ENCODE measurements at regions not wholly inside any gene's neighbourhood (a gene's known extent, or its start where the extent isn't known, plus 50 kb on each side); places are given as distances from the start of the nearest gene placed in this dataset.

GRCh38 chr19:30084390-30084819, 142.4 kb downstream of the URI1 start:
- no peak overlapping the region for H3K4me2 ChIP-seq (ENCODE audit: low read length)
- H3K9ac ChIP-seq (ENCODE audit: low read depth, low read length), result no peak overlapping the region
- no peaks in the 10 kb centered on the region for H3K36me3 ChIP-seq (ENCODE audit: insufficient read depth, low read length)
- no peaks in the 10 kb centered on the region for H3K4me1 ChIP-seq (ENCODE audit: control insufficient read depth, insufficient read depth, low read length)
- H3K27me3 ChIP-seq (ENCODE audit: control insufficient read depth, insufficient read depth, low read length), result no peaks in the 10 kb centered on the region
- no peak overlapping the region for H3K4me3 ChIP-seq (ENCODE audit: low read length)
- H3K9me3 ChIP-seq (replicated peaks; ENCODE audit: low read length), result no peaks in the 10 kb centered on the region

- Histone ChIP-seq H3K4me3 (ENCODE audit: low read length) (no peak overlapping the region), H3K9ac (ENCODE audit: low read depth, low read length) (no peak overlapping the region), H3K4me2 (ENCODE audit: low read length) (no peak overlapping the region), H3K36me3 (ENCODE audit: insufficient read depth, low read length) (no peaks in the 10 kb centered on the region), H3K9me3 (replicated peaks; ENCODE audit: low read length) (no peaks in the 10 kb centered on the region), H3K4me1 (ENCODE audit: control insufficient read depth, insufficient read depth, low read length) (no peaks in the 10 kb centered on the region), H3K27me3 (ENCODE audit: control insufficient read depth, insufficient read depth, low read length) (no peaks in the 10 kb centered on the region)
Measured at GRCh38 chr19:30085394-30085793, 143.4 kb downstream of the URI1 start.

GRCh38 chr19:30086220-30086619, 144.2 kb downstream of the URI1 start:
- Histone ChIP-seq H3K36me3 (ENCODE audit: insufficient read depth, low read length) (no peaks in the 10 kb centered on the region), H3K4me3 (ENCODE audit: low read length) (no peak overlapping the region), H3K4me1 (ENCODE audit: control insufficient read depth, insufficient read depth, low read length) (no peaks in the 10 kb centered on the region), H3K9me3 (replicated peaks; ENCODE audit: low read length) (no peaks in the 10 kb centered on the region), H3K9ac (ENCODE audit: low read depth, low read length) (no peak overlapping the region), H3K4me2 (ENCODE audit: low read length) (no peak overlapping the region), H3K27me3 (ENCODE audit: control insufficient read depth, insufficient read depth, low read length) (no peaks in the 10 kb centered on the region)

GRCh38 chr19:30086916-30087315, 144.9 kb downstream of the URI1 start:
- Histone ChIP-seq H3K4me2 (ENCODE audit: low read length) (no peak overlapping the region), H3K4me3 (ENCODE audit: low read length) (no peak overlapping the region), H3K27me3 (ENCODE audit: control insufficient read depth, insufficient read depth, low read length) (no peaks in the 10 kb centered on the region)

GRCh38 chr19:30087381-30088138, 145.5 kb downstream of the URI1 start:
- no peaks in the 10 kb centered on the region for H3K27me3 ChIP-seq (ENCODE audit: control insufficient read depth, insufficient read depth, low read length)
- H3K9ac ChIP-seq (ENCODE audit: low read depth, low read length), result no peak overlapping the region
- H3K9me3 ChIP-seq (replicated peaks; ENCODE audit: low read length), result no peaks in the 10 kb centered on the region
- no peak overlapping the region for H3K4me3 ChIP-seq (ENCODE audit: low read length)
- H3K36me3 ChIP-seq (ENCODE audit: insufficient read depth, low read length), result no peaks in the 10 kb centered on the region
- H3K4me1 ChIP-seq (ENCODE audit: control insufficient read depth, insufficient read depth, low read length), result no peaks in the 10 kb centered on the region
- H3K4me2 ChIP-seq (ENCODE audit: low read length), result no peak overlapping the region

More at GRCh38 chr19:30086916-30087315, 144.9 kb downstream of the URI1 start:
- Histone ChIP-seq H3K36me3 (ENCODE audit: insufficient read depth, low read length) (no peaks in the 10 kb centered on the region), H3K4me1 (ENCODE audit: control insufficient read depth, insufficient read depth, low read length) (no peaks in the 10 kb centered on the region), H3K9ac (ENCODE audit: low read depth, low read length) (no peak overlapping the region), H3K9me3 (replicated peaks; ENCODE audit: low read length) (no peaks in the 10 kb centered on the region)

DNA sequence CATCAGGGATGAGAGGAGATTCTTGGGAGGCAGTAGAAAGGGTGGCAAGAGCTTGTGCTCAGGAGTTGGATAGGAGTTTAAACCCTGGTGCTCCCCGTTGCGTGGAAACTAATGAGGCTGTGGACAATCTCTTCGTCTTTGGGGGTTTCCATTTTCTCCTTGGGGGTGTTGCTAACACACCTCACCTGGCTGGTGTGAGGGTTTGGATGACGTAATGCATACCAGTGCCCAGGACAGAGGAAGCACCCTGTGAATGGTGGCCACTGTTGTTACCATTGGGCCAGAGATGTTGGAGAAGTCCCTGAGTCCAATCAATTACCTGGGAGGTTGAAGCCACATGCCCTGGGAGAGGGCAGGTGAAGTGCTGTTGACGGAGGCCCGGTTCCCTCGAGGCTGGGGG, 146.5 kb downstream of the URI1 start:
- no peak overlapping the region for H3K4me2 ChIP-seq (ENCODE audit: low read length)
- no peaks in the 10 kb centered on the region for H3K9me3 ChIP-seq (replicated peaks; ENCODE audit: low read length)
- no peak overlapping the region for H3K9ac ChIP-seq (ENCODE audit: low read depth, low read length)
- no peaks in the 10 kb centered on the region for H3K27me3 ChIP-seq (ENCODE audit: control insufficient read depth, insufficient read depth, low read length)
- no peaks in the 10 kb centered on the region for H3K36me3 ChIP-seq (ENCODE audit: insufficient read depth, low read length)
- H3K4me3 ChIP-seq (ENCODE audit: low read length), result no peak overlapping the region
- no peaks in the 10 kb centered on the region for H3K4me1 ChIP-seq (ENCODE audit: control insufficient read depth, insufficient read depth, low read length)

DNA sequence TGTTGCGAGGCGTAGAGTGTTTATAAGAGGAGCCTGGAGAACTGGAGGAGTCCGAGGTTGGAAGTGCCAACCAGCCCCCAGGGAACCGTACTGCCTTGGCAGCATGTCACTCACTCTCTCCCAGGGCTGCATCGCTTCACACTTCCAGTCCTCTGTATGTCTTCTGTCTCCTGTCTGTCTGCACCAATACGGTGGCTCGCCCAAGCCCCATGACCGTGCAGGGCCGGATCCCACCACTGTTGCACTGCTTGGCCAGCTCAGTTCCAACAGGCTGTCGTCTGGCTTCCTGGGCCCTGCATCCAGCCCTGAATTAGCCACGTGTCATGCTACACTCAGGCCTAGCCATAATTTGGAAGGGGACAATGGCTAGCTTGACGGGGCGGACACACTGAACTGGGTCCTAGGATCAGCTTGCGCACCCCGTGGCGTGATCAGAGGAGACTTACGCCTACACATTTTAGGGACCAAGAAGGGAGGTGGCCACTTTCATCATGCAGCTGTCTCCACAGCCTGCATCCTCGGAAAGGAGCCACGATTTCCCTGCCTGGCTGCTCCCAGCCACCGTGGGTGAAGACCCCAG, 147.1 kb downstream of the URI1 start:
- Histone ChIP-seq H3K9ac (ENCODE audit: low read depth, low read length) (no peak overlapping the region), H3K4me3 (ENCODE audit: low read length) (no peak overlapping the region), H3K36me3 (ENCODE audit: insufficient read depth, low read length) (no peaks in the 10 kb centered on the region), H3K27me3 (ENCODE audit: control insufficient read depth, insufficient read depth, low read length) (no peaks in the 10 kb centered on the region), H3K4me1 (ENCODE audit: control insufficient read depth, insufficient read depth, low read length) (no peaks in the 10 kb centered on the region), H3K4me2 (ENCODE audit: low read length) (no peak overlapping the region), H3K9me3 (replicated peaks; ENCODE audit: low read length) (no peaks in the 10 kb centered on the region)

GRCh38 chr19:30090476-30090875, 148.4 kb downstream of the URI1 start:
- no peak overlapping the region for H3K9ac ChIP-seq (ENCODE audit: low read depth, low read length)
- H3K27me3 ChIP-seq (ENCODE audit: control insufficient read depth, insufficient read depth, low read length), result no peaks in the 10 kb centered on the region
- no peak overlapping the region for H3K4me2 ChIP-seq (ENCODE audit: low read length)
- no peaks in the 10 kb centered on the region for H3K4me1 ChIP-seq (ENCODE audit: control insufficient read depth, insufficient read depth, low read length)
- no peaks in the 10 kb centered on the region for H3K36me3 ChIP-seq (ENCODE audit: insufficient read depth, low read length)
- no peak overlapping the region for H3K4me3 ChIP-seq (ENCODE audit: low read length)
- no peaks in the 10 kb centered on the region for H3K9me3 ChIP-seq (replicated peaks; ENCODE audit: low read length)

- Histone ChIP-seq H3K27me3 (ENCODE audit: control insufficient read depth, insufficient read depth, low read length) (no peaks in the 10 kb centered on the region), H3K9me3 (replicated peaks; ENCODE audit: low read length) (no peaks in the 10 kb centered on the region), H3K4me3 (ENCODE audit: low read length) (no peak overlapping the region), H3K9ac (ENCODE audit: low read depth, low read length) (no peak overlapping the region), H3K36me3 (ENCODE audit: insufficient read depth, low read length) (no peaks in the 10 kb centered on the region), H3K4me2 (ENCODE audit: low read length) (no peak overlapping the region), H3K4me1 (ENCODE audit: control insufficient read depth, insufficient read depth, low read length) (no peaks in the 10 kb centered on the region)
Measured at GRCh38 chr19:30090963-30091362, 148.9 kb downstream of the URI1 start.

DNA sequence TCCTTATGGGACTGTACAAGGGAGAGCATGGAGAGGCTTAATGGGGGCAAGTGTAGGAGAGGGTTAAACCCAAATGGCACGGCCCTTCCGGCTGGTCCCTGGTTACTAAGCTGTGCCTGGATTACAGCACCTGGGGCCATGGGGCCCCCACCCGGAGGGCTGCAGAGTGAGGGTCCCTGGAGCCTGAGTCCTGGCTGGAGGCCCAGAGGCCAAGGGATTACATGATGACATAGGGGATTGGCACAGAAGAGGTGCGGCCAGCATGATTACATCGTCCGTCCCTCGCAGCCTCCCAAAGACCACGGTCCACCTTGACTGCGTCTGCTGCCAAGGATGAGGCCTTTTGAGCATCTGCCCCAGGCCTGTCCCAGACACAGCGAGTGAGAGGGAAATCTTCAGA, 149.4 kb downstream of the URI1 start:
- Histone ChIP-seq H3K9me3 (replicated peaks; ENCODE audit: low read length) (no peaks in the 10 kb centered on the region), H3K4me2 (ENCODE audit: low read length) (no peak overlapping the region), H3K36me3 (ENCODE audit: insufficient read depth, low read length) (no peaks in the 10 kb centered on the region), H3K4me3 (ENCODE audit: low read length) (no peak overlapping the region), H3K9ac (ENCODE audit: low read depth, low read length) (no peak overlapping the region), H3K27me3 (ENCODE audit: control insufficient read depth, insufficient read depth, low read length) (no peaks in the 10 kb centered on the region), H3K4me1 (ENCODE audit: control insufficient read depth, insufficient read depth, low read length) (no peaks in the 10 kb centered on the region)

DNA sequence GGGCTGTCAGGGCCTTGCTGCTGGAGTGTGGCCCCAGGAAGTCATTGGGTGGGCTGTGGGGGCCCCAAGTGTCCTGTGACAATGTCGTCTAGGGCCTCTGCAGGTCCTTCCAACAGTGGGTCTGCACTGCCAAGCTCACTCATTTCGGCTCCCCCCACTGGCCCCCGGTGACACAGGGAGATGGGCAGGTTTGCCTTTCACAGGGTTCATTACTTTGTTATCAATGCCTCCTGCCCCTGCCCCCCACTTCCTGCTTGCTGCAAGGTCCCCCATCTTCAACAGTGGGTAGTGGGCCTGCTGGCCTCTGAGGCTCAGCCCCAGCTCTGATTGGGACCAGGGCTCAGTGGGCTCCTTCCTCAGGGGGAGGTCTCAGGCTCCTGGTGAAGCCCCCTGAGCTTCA, 149.8 kb downstream of the URI1 start:
- H3K4me3 ChIP-seq (ENCODE audit: low read length), result no peak overlapping the region
- H3K9me3 ChIP-seq (replicated peaks; ENCODE audit: low read length), result no peaks in the 10 kb centered on the region
- no peak overlapping the region for H3K9ac ChIP-seq (ENCODE audit: low read depth, low read length)
- H3K4me1 ChIP-seq (ENCODE audit: control insufficient read depth, insufficient read depth, low read length), result no peaks in the 10 kb centered on the region
- H3K27me3 ChIP-seq (ENCODE audit: control insufficient read depth, insufficient read depth, low read length), result no peaks in the 10 kb centered on the region
- no peak overlapping the region for H3K4me2 ChIP-seq (ENCODE audit: low read length)
- H3K36me3 ChIP-seq (ENCODE audit: insufficient read depth, low read length), result no peaks in the 10 kb centered on the region
